H1 (cell line): ENCODE measurements at regions not wholly inside any gene's neighbourhood (a gene's known extent, or its start where the extent isn't known, plus 50 kb on each side); places are given as distances from the start of the nearest gene placed in this dataset.

Experiments
- CTCF ChIA-PET: fragments of 300-600 bp; sonication (Branson Sonifier 250); formaldehyde crosslinking; loops from one replicate; lab custom pipeline; 2021; ENCODE audit not compliant: partially characterized antibody; lab: Charles Lee
- POLR2A ChIA-PET: fragments of 300-600 bp; sonication (Branson Sonifier 250); formaldehyde crosslinking; loops from one replicate; lab custom pipeline; 2021; ENCODE audit warnings: inconsistent platforms; ENCODE audit not compliant: partially characterized antibody; lab: Charles Lee
- DNase-seq, 2 experiments: peaks; one replicate each; pipeline versions ENCODE4 v3.0.0 to v3.0.0-alpha.2; 2010 to 2022; ENCODE audit warnings: low spot score in 2 of 2, low read depth in 1 of 2, mixed read lengths in 1 of 2
- FAIRE-seq: peaks from 2 replicates; lab custom pipeline; 2011; peaks lifted over from hg19 to GRCh38; lab: Jason Lieb, UNC
- H2AFZ ChIP-seq: 2 replicates; pipeline ENCODE4 v1.8.1; 2012; ENCODE audit warnings: low read length, inconsistent platforms
- H2AK5ac ChIP-seq: 2 replicates; pipeline ENCODE4 v1.6.1; 2013; ENCODE audit warnings: low read depth, low read length
- H2BK120ac ChIP-seq: replicated peaks from 2 replicates; pipeline ENCODE3; 2013; ENCODE audit warnings: low read depth, low read length, inconsistent platforms
- H2BK12ac ChIP-seq: 2 replicates; pipeline ENCODE4 v1.6.1; 2013; ENCODE audit warnings: low read depth, low read length
- H2BK15ac ChIP-seq: 2 replicates; pipeline ENCODE4 v1.6.1; 2013; ENCODE audit warnings: low read length
- H2BK20ac ChIP-seq: 2 replicates; pipeline ENCODE4 v1.6.1; 2013; ENCODE audit warnings: low read length
- H2BK5ac ChIP-seq: 2 replicates; pipeline ENCODE4 v1.6.1; 2013; ENCODE audit warnings: low read depth, low read length
- H3K14ac ChIP-seq: 2 replicates; pipeline ENCODE4 v1.6.1; 2013; ENCODE audit warnings: inconsistent platforms; ENCODE audit not compliant: insufficient read length
- H3K18ac ChIP-seq: 2 replicates; pipeline ENCODE4 v1.6.1; 2013; ENCODE audit warnings: low read length; ENCODE audit errors: extremely low read depth
- H3K23ac ChIP-seq: 2 replicates; pipeline ENCODE4 v1.6.1; 2013; ENCODE audit warnings: inconsistent platforms; ENCODE audit not compliant: insufficient read length
- H3K23me2 ChIP-seq: 2 replicates; pipeline ENCODE4 v1.6.1; 2013; ENCODE audit warnings: low read depth, low read length
- H3K27ac ChIP-seq: 2 replicates; pipeline ENCODE4 v1.6.1; 2011; ENCODE audit warnings: low read depth, low read length, inconsistent platforms
- H3K27me3 ChIP-seq, 4 experiments: replicated peaks in 1 of 4; 1 replicate in 1 of 4; 2 replicates in 3 of 4; pipeline versions ENCODE4 v1.6.1 to v1.8.1; 2011 to 2013; ENCODE audit warnings: low read length in 3 of 4, mild to moderate bottlenecking in 3 of 4, inconsistent platforms in 2 of 4, mixed read lengths in 2 of 4, moderate library complexity in 1 of 4; ENCODE audit not compliant: control insufficient read depth in 3 of 4, insufficient read depth in 3 of 4; ENCODE audit errors: extremely low read depth in 1 of 4
- H3K36me3 ChIP-seq, 4 experiments: 2 replicates each; pipeline versions ENCODE4 v1.6.1 to v1.8.1; 2011 to 2013; ENCODE audit warnings: mild to moderate bottlenecking in 4 of 4, low read length in 3 of 4, moderate library complexity in 2 of 4, control low read depth in 1 of 4, inconsistent platforms in 1 of 4; ENCODE audit not compliant: insufficient read depth in 4 of 4, control insufficient read depth in 2 of 4
- H3K4ac ChIP-seq: replicated peaks from 2 replicates; pipeline ENCODE3; 2013; ENCODE audit warnings: low read length, low read depth, mixed read lengths, inconsistent platforms; ENCODE audit not compliant: insufficient read length
- H3K4me1 ChIP-seq, 4 experiments: replicated peaks in 1 of 4; 1 replicate in 1 of 4; 2 replicates in 3 of 4; pipeline versions ENCODE4 v1.6.1 to v1.8.1; 2011 to 2013; ENCODE audit warnings: low read length in 3 of 4, inconsistent platforms in 2 of 4, mixed read lengths in 1 of 4; ENCODE audit not compliant: insufficient read depth in 4 of 4, control insufficient read depth in 3 of 4
- H3K4me2 ChIP-seq, 2 experiments: 2 replicates each; pipeline versions ENCODE4 v1.6.1 to v1.8.1; 2011 to 2013; ENCODE audit warnings: low read depth in 2 of 2, low read length in 2 of 2, control low read depth in 1 of 2, inconsistent platforms in 1 of 2, mild to moderate bottlenecking in 1 of 2; ENCODE audit not compliant: insufficient read depth in 1 of 2
- H3K4me3 ChIP-seq, 4 experiments: fragments of 200-600, 300-600 bp in 1 of 4; sonication (generic), shearing (Covaris generic), sonication (Bioruptor Twin) in 1 of 4; 2 replicates each; pipeline versions ENCODE4 v1.5.1 to v1.8.1; 2011 to 2016; ENCODE audit warnings: low read length in 4 of 4, low read depth in 3 of 4, control low read depth in 2 of 4, inconsistent platforms in 2 of 4, mild to moderate bottlenecking in 2 of 4, mixed read lengths in 1 of 4, moderate library complexity in 1 of 4; ENCODE audit not compliant: insufficient read depth in 2 of 4; ENCODE audit errors: extremely low read depth in 1 of 4
- H3K56ac ChIP-seq: replicated peaks from 2 replicates; pipeline ENCODE3; 2013; ENCODE audit warnings: low read depth, mild to moderate bottlenecking, mixed read lengths, low read length, inconsistent platforms; ENCODE audit not compliant: insufficient read length
- H3K79me1 ChIP-seq: 2 replicates; pipeline ENCODE4 v1.6.1; 2013; ENCODE audit warnings: low read depth, low read length, control low read depth
- H3K79me2 ChIP-seq, 2 experiments: 2 replicates each; pipeline versions ENCODE4 v1.6.1 to v1.8.1; 2012 to 2013; ENCODE audit warnings: low read length in 2 of 2, mild to moderate bottlenecking in 2 of 2, inconsistent platforms in 1 of 2; ENCODE audit not compliant: insufficient read depth in 2 of 2, control insufficient read depth in 1 of 2
- H3K9ac ChIP-seq, 4 experiments: replicated peaks in 1 of 4; 1 replicate in 1 of 4; 2 replicates in 3 of 4; pipeline versions ENCODE4 v1.6.1 to v1.8.1; 2011 to 2013; ENCODE audit warnings: low read depth in 3 of 4, low read length in 3 of 4, control low read depth in 2 of 4, mild to moderate bottlenecking in 2 of 4, moderate library complexity in 2 of 4, inconsistent platforms in 1 of 4; ENCODE audit errors: extremely low read depth in 1 of 4
- H3K9me3 ChIP-seq, 2 experiments: 2 replicates each; pipeline versions ENCODE4 v1.6.1 to v1.8.1; 2012 to 2013; ENCODE audit warnings: mild to moderate bottlenecking in 2 of 2, moderate library complexity in 2 of 2, control low read depth in 1 of 2, inconsistent platforms in 1 of 2, low read depth in 1 of 2, low read length in 1 of 2, mixed read lengths in 1 of 2; ENCODE audit not compliant: insufficient read depth in 2 of 2
- H4K20me1 ChIP-seq, 2 experiments: replicated peaks in 1 of 2; 2 replicates each; pipeline versions ENCODE3 to v1.8.1; 2011 to 2013; ENCODE audit warnings: inconsistent platforms in 2 of 2, low read length in 2 of 2, mild to moderate bottlenecking in 1 of 2; ENCODE audit not compliant: insufficient read depth in 2 of 2, control insufficient read depth in 1 of 2
- H4K5ac ChIP-seq: 2 replicates; pipeline ENCODE4 v1.6.1; 2013; ENCODE audit warnings: low read length, low read depth, mixed read lengths, inconsistent platforms; ENCODE audit not compliant: insufficient read length
- H4K8ac ChIP-seq: 2 replicates; pipeline ENCODE4 v1.8.0; 2013; ENCODE audit warnings: mild to moderate bottlenecking, moderate library complexity, low read length, inconsistent platforms; ENCODE audit not compliant: insufficient read depth; ENCODE audit errors: extremely low read depth
- H4K91ac ChIP-seq: replicated peaks from 2 replicates; pipeline ENCODE3; 2013; ENCODE audit warnings: low read length, mixed read lengths, inconsistent platforms; ENCODE audit not compliant: insufficient read length
- ASH2L ChIP-seq: fragments of 200-600, 300-600 bp; sonication (generic); IDR thresholded peaks from one replicate; pipeline ENCODE4 v1.7.1; 2017; ENCODE audit warnings: low read length
- EZH2 ChIP-seq: fragments of 200-600 bp; sonication (generic); IDR thresholded peaks from 2 replicates; pipeline ENCODE4 v1.7.1; 2012; ENCODE audit warnings: low read depth, mild to moderate bottlenecking, moderate library complexity, low read length, inconsistent platforms; ENCODE audit not compliant: severe bottlenecking
- NANOG ChIP-seq: IDR thresholded peaks from 2 replicates; pipeline ENCODE4 v1.6.1; 2011; ENCODE audit warnings: low read length, low read depth, mild to moderate bottlenecking, inconsistent platforms; ENCODE audit not compliant: insufficient read depth, poor library complexity, severe bottlenecking
- NRF1 ChIP-seq: IDR thresholded peaks from 2 replicates; pipeline ENCODE4 v1.6.1; 2011; ENCODE audit warnings: mild to moderate bottlenecking, low read depth, low read length, improper control_type of control experiment
- POLR2A ChIP-seq, 2 experiments: IDR thresholded peaks; 1 replicate in 1 of 2; 2 replicates in 1 of 2; pipeline ENCODE4 v1.6.1; 2011; ENCODE audit warnings: low read depth in 2 of 2, low read length in 2 of 2, mild to moderate bottlenecking in 2 of 2; ENCODE audit errors: control extremely low read depth in 1 of 2
- ZNF274 ChIP-seq: IDR thresholded peaks from 2 replicates; pipeline ENCODE4 v1.7.0; 2012; ENCODE audit warnings: low read length, borderline replicate concordance; ENCODE audit errors: extremely low read depth

DNA sequence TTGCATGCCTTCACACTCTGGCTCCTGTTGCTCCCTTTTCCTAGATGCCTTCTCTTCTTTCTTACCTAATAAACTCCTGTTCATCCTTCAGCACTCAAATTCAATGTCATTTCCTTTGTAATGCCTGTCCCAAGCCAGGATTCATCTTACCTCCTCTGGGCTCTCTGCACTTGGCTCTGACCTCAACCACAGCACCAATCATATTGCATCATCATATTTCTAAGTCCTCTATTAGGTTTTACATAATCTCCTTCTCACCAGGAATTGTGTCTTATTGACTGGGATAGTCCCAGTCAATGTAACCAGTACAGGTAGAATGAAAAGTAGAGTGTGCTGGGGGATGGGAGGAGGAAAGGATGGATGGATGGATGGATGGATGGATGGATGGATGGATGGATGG lies 187.1 kb downstream of the NRP2 start:
- Histone ChIP-seq H3K23me2 (no peaks in the 10 kb centered on the region; the same call in 1 of the 2 replicates), H4K8ac (no peak overlapping the region), H3K27ac (no peak overlapping the region), H3K79me2 (no peaks in the 10 kb centered on the region), H3K4ac (no peak overlapping the region), H3K56ac (no peak overlapping the region), H3K18ac (no peak overlapping the region), H3K9ac (no peak overlapping the region), H3K9me3 (no peaks in the 10 kb centered on the region), H2BK5ac (no peak overlapping the region), H3K79me1 (no peaks in the 10 kb centered on the region), H3K4me1 (no peaks in the 10 kb centered on the region), H4K20me1 (no peaks in the 10 kb centered on the region), H2BK20ac (no peak overlapping the region), H2BK15ac (no peak overlapping the region), H4K5ac (no peak overlapping the region), H3K14ac (no peak overlapping the region), H2AFZ (no peak overlapping the region), H2AK5ac (no peak overlapping the region), H4K91ac (no peak overlapping the region), H2BK120ac (no peak overlapping the region), H2BK12ac (no peak overlapping the region), H3K23ac (no peak overlapping the region), H3K4me2 (no peak overlapping the region), H3K36me3 (no peaks in the 10 kb centered on the region), H3K4me3 (no peak overlapping the region), H3K27me3 (no peaks in the 10 kb centered on the region)
- TF ChIP-seq NRF1 (no peak), NANOG (no peak), ASH2L (no peak), EZH2 (no peak), POLR2A (IDR thresholded peaks at IDR 0.05; ENCODE audit: control extremely low read depth in 1 of 2, low read depth in 2 of 2, low read length in 2 of 2) (no peak), ZNF274 (no peak)
- DNase-seq (no peak), FAIRE-seq (no peak)
- ChIA-PET CTCF (no interaction called here), POLR2A (no interaction called here)
